GM12891 (cell line): ENCODE measurements at regions not wholly inside any gene's neighbourhood (a gene's known extent, or its start where the extent isn't known, plus 50 kb on each side); places are given as distances from the start of the nearest gene placed in this dataset.

Experiments used
- PAX5 ChIP-seq: IDR thresholded peaks from 2 replicates; pipeline ENCODE4 v1.6.1; 2011; ENCODE audit warnings: low read length, moderate library complexity, mild to moderate bottlenecking; ENCODE audit not compliant: insufficient read depth, severe bottlenecking
- POLR2A ChIP-seq: IDR thresholded peaks from 2 replicates; pipeline ENCODE4 v1.6.1; 2011; ENCODE audit warnings: low read depth, low read length, control low read depth
- POLR2AphosphoS5 ChIP-seq: IDR thresholded peaks from 2 replicates; pipeline ENCODE4 v1.6.1; 2011; ENCODE audit warnings: low read depth, low read length, control low read depth
- POU2F2 ChIP-seq: IDR thresholded peaks from 2 replicates; pipeline ENCODE4 v1.6.1; 2011; ENCODE audit warnings: low read depth, mild to moderate bottlenecking, control low read depth, low read length, moderate library complexity
- SPI1 ChIP-seq: IDR thresholded peaks from 2 replicates; pipeline ENCODE4 v1.6.1; 2011; ENCODE audit warnings: low read depth, low read length, control low read depth
- TAF1 ChIP-seq: IDR thresholded peaks from 2 replicates; pipeline ENCODE4 v1.6.1; 2011; ENCODE audit warnings: low read depth, low read length, control low read depth

DNA sequence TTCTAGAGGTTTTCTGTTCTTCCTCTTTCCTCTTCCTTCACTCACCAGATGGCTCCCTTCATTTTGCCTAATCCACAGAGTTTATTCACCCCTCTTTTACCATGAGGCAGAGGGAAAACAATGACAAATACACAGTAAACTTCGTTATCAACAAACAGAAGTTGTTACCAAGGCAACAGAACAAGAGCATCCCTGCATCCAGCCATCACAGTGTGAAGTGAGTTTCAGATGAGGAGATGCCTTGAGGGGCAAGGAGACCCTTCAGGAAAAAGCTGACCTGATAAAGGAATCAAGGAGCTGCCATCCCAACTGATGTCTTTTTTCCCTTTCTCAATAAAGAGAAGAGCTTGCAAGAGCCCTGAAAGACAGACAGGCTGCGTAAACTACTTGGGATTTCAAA, 195.3 kb downstream of the BRINP2 start:
- TF ChIP-seq PAX5 (no peak), POLR2AphosphoS5 (no peak), POLR2A (no peak), POU2F2 (no peak), SPI1 (no peak), TAF1 (no peak)
